Stimulated activated memory B cell treated with anti-CD40 and anti-IgM and Interleukin-4, amounts not matched to agents 10 μg/mL and 1 μg/mL and 100 μg/mL, for 72 hours (primary cell): ENCODE measurements at regions not wholly inside any gene's neighbourhood (a gene's known extent, or its start where the extent isn't known, plus 50 kb on each side); places are given as distances from the start of the nearest gene placed in this dataset.

Source experiments
- ATAC-seq: fragments of 150-1000 bp; cut with Tn5 transposase; 2 replicates; pipeline ENCODE4 v1.10.0; 2021
- H3K27ac Mint-ChIP-seq: one replicate; pipeline ENCODE4 v1.8.0; 2022; ENCODE audit warnings: mild to moderate bottlenecking, mixed read lengths
- H3K27me3 Mint-ChIP-seq: one replicate; pipeline ENCODE4 v1.8.0; 2022; ENCODE audit warnings: mixed read lengths
- H3K36me3 Mint-ChIP-seq: one replicate; pipeline ENCODE4 v1.8.0; 2022; ENCODE audit warnings: mixed read lengths
- H3K4me1 Mint-ChIP-seq: one replicate; pipeline ENCODE4 v1.8.0; 2022; ENCODE audit warnings: mixed read lengths
- H3K4me3 Mint-ChIP-seq: one replicate; pipeline ENCODE4 v1.8.0; 2022; ENCODE audit warnings: mild to moderate bottlenecking, moderate library complexity, mixed read lengths
- H3K9me3 Mint-ChIP-seq: one replicate; pipeline ENCODE4 v1.8.0; 2022; ENCODE audit warnings: mixed read lengths

GRCh38 chr2:62576276-62576939 lies 70.4 kb upstream of the TMEM17 start:
- Mint-ChIP-seq H3K27ac (no peak overlapping the region), H3K9me3 (no peaks in the 10 kb centered on the region)

GRCh38 chr2:62573936-62574335 lies 67.9 kb upstream of the TMEM17 start:
- no peaks in the 10 kb centered on the region for H3K36me3 Mint-ChIP-seq
- no peak for ATAC-seq
- H3K4me3 Mint-ChIP-seq = no peak overlapping the region
- no peak overlapping the region for H3K27ac Mint-ChIP-seq
- H3K9me3 Mint-ChIP-seq = no peaks in the 10 kb centered on the region
- peaks cover 5% of the 10 kb centered on the region for H3K4me1 Mint-ChIP-seq
- peaks cover 43% of the 10 kb centered on the region for H3K27me3 Mint-ChIP-seq

More at GRCh38 chr2:62576276-62576939, 70.4 kb upstream of the TMEM17 start:
- no peak for ATAC-seq
- Mint-ChIP-seq H3K36me3 (no peaks in the 10 kb centered on the region), H3K4me3 (no peak overlapping the region), H3K27me3 (peaks cover 24% of the 10 kb centered on the region), H3K4me1 (no peaks in the 10 kb centered on the region)

- ATAC-seq = no peak
- no peak overlapping the region for H3K4me3 Mint-ChIP-seq
- H3K9me3 Mint-ChIP-seq = no peaks in the 10 kb centered on the region
- H3K27ac Mint-ChIP-seq = no peak overlapping the region
- peaks cover 5% of the 10 kb centered on the region for H3K4me1 Mint-ChIP-seq
- H3K36me3 Mint-ChIP-seq = no peaks in the 10 kb centered on the region
- peaks cover 43% of the 10 kb centered on the region for H3K27me3 Mint-ChIP-seq
These were observed 67.2 kb upstream of the TMEM17 start for GRCh38 chr2:62573137-62573731.

- H3K36me3 Mint-ChIP-seq = no peaks in the 10 kb centered on the region
- H3K4me3 Mint-ChIP-seq = no peak overlapping the region
- peaks cover 43% of the 10 kb centered on the region for H3K27me3 Mint-ChIP-seq
These were observed 65.1 kb upstream of the TMEM17 start for GRCh38 chr2:62570861-62571698.

GRCh38 chr2:62569907-62570841 lies 64.2 kb upstream of the TMEM17 start:
- no peak for ATAC-seq
- Mint-ChIP-seq H3K4me3 (no peak overlapping the region), H3K36me3 (no peaks in the 10 kb centered on the region), H3K4me1 (peaks cover 5% of the 10 kb centered on the region), H3K27ac (no peak overlapping the region), H3K27me3 (peaks cover 40% of the 10 kb centered on the region), H3K9me3 (no peaks in the 10 kb centered on the region)

More at GRCh38 chr2:62570861-62571698, 65.1 kb upstream of the TMEM17 start:
- Mint-ChIP-seq H3K27ac (no peak overlapping the region), H3K9me3 (no peaks in the 10 kb centered on the region), H3K4me1 (peaks cover 5% of the 10 kb centered on the region)
- ATAC-seq = no peak

GRCh38 chr2:62568983-62569837 lies 63.2 kb upstream of the TMEM17 start:
- Mint-ChIP-seq H3K9me3 (no peaks in the 10 kb centered on the region), H3K4me3 (no peak overlapping the region), H3K36me3 (no peaks in the 10 kb centered on the region), H3K27ac (no peak overlapping the region), H3K27me3 (peaks cover 35% of the 10 kb centered on the region), H3K4me1 (peaks cover 5% of the 10 kb centered on the region)
- ATAC-seq = no peak

GRCh38 chr2:62568074-62568473 lies 62.1 kb upstream of the TMEM17 start:
- Mint-ChIP-seq H3K27ac (no peak overlapping the region), H3K36me3 (no peaks in the 10 kb centered on the region), H3K27me3 (peaks cover 38% of the 10 kb centered on the region), H3K4me1 (peaks cover 5% of the 10 kb centered on the region), H3K9me3 (no peaks in the 10 kb centered on the region), H3K4me3 (no peak overlapping the region)
- no peak for ATAC-seq

- ATAC-seq = peak; percentile 9
These were observed 61.7 kb upstream of the TMEM17 start for GRCh38 chr2:62567669-62568068.

GRCh38 chr2:62566847-62567246 lies 60.9 kb upstream of the TMEM17 start:
- no peaks in the 10 kb centered on the region for H3K9me3 Mint-ChIP-seq
- H3K4me3 Mint-ChIP-seq = no peak overlapping the region
- H3K36me3 Mint-ChIP-seq = no peaks in the 10 kb centered on the region
- ATAC-seq = no peak
- no peak overlapping the region for H3K27ac Mint-ChIP-seq
- peaks cover 31% of the 10 kb centered on the region for H3K27me3 Mint-ChIP-seq
- peaks cover 5% of the 10 kb centered on the region for H3K4me1 Mint-ChIP-seq

More at GRCh38 chr2:62567669-62568068, 61.7 kb upstream of the TMEM17 start:
- H3K27ac Mint-ChIP-seq = no peak overlapping the region
- peaks cover 34% of the 10 kb centered on the region for H3K27me3 Mint-ChIP-seq
- no peaks in the 10 kb centered on the region for H3K36me3 Mint-ChIP-seq
- peaks cover 5% of the 10 kb centered on the region for H3K4me1 Mint-ChIP-seq
- H3K9me3 Mint-ChIP-seq = no peaks in the 10 kb centered on the region
- no peak overlapping the region for H3K4me3 Mint-ChIP-seq

- Mint-ChIP-seq H3K36me3 (no peaks in the 10 kb centered on the region), H3K4me3 (no peak overlapping the region), H3K9me3 (no peaks in the 10 kb centered on the region), H3K4me1 (no peaks in the 10 kb centered on the region), H3K27me3 (peaks cover 31% of the 10 kb centered on the region), H3K27ac (no peak overlapping the region)
- no peak for ATAC-seq
These were observed 59.4 kb upstream of the TMEM17 start for GRCh38 chr2:62565309-62565908.

GRCh38 chr2:62564380-62565137 lies 58.6 kb upstream of the TMEM17 start:
- H3K9me3 Mint-ChIP-seq = no peaks in the 10 kb centered on the region
- H3K27ac Mint-ChIP-seq = no peak overlapping the region
- peaks cover 27% of the 10 kb centered on the region for H3K27me3 Mint-ChIP-seq
- H3K36me3 Mint-ChIP-seq = no peaks in the 10 kb centered on the region
- no peak overlapping the region for H3K4me3 Mint-ChIP-seq
- ATAC-seq = no peak
- no peaks in the 10 kb centered on the region for H3K4me1 Mint-ChIP-seq

GRCh38 chr2:62561586-62561985 lies 55.6 kb upstream of the TMEM17 start:
- H3K27me3 Mint-ChIP-seq = peaks cover 21% of the 10 kb centered on the region
- no peak overlapping the region for H3K4me3 Mint-ChIP-seq
- H3K27ac Mint-ChIP-seq = no peak overlapping the region
- H3K9me3 Mint-ChIP-seq = peaks cover 4% of the 10 kb centered on the region
- ATAC-seq = no peak
- H3K4me1 Mint-ChIP-seq = no peaks in the 10 kb centered on the region
- no peaks in the 10 kb centered on the region for H3K36me3 Mint-ChIP-seq

- Mint-ChIP-seq H3K27ac (no peak overlapping the region), H3K4me1 (no peaks in the 10 kb centered on the region), H3K27me3 (peaks cover 21% of the 10 kb centered on the region), H3K4me3 (no peak overlapping the region), H3K9me3 (peaks cover 4% of the 10 kb centered on the region), H3K36me3 (no peaks in the 10 kb centered on the region)
- ATAC-seq = no peak
These were observed 53.6 kb upstream of the TMEM17 start for GRCh38 chr2:62559582-62559981.
